Bronchial epithelial cell (primary cell): ENCODE measurements at regions not wholly inside any gene's neighbourhood (a gene's known extent, or its start where the extent isn't known, plus 50 kb on each side); places are given as distances from the start of the nearest gene placed in this dataset.

ENCODE experiments used
- DNase-seq: peaks from one replicate; pipeline ENCODE4 v3.0.0-alpha.2; 2010; ENCODE audit warnings: low read depth
- FAIRE-seq: peaks from 2 replicates; lab custom pipeline; 2011; peaks lifted over from hg19 to GRCh38; lab: Jason Lieb, UNC
- H3K27me3 ChIP-seq: 2 replicates; pipeline ENCODE4 v1.5.1; 2011; ENCODE audit warnings: low read length; ENCODE audit not compliant: control insufficient read depth, insufficient read depth
- H3K36me3 ChIP-seq: 2 replicates; pipeline ENCODE4 v1.5.1; 2011; ENCODE audit warnings: low read length; ENCODE audit not compliant: control insufficient read depth, insufficient read depth
- H3K4me3 ChIP-seq: 2 replicates; pipeline ENCODE4 v1.5.1; 2011; ENCODE audit warnings: mild to moderate bottlenecking, low read depth, low read length, control low read depth
- CTCF ChIP-seq: IDR thresholded peaks from 2 replicates; pipeline ENCODE4 v1.5.1; 2011; ENCODE audit warnings: mild to moderate bottlenecking, moderate library complexity, low read length, control low read depth, inconsistent platforms; ENCODE audit not compliant: insufficient read depth, severe bottlenecking

- FAIRE-seq, result no peak
- Histone ChIP-seq H3K27me3 (no peaks in the 10 kb centered on the region), H3K36me3 (no peaks in the 10 kb centered on the region), H3K4me3 (no peak overlapping the region)
- DNase-seq, result no peak
- no peak for TF ChIP-seq CTCF
Observed at GRCh38 chr12:124720681-124721500, 142.8 kb downstream of the SCARB1 start.

GRCh38 chr12:124720004-124720680, 143.5 kb downstream of the SCARB1 start:
- DNase-seq, result peak; percentile 78
- no peaks in the 10 kb centered on the region for H3K36me3 ChIP-seq
- FAIRE-seq, result peak; percentile 96
- TF ChIP-seq CTCF, result peak; percentile 67
- H3K4me3 ChIP-seq, result no peak overlapping the region
- H3K27me3 ChIP-seq, result no peaks in the 10 kb centered on the region

- no peak for DNase-seq
- Histone ChIP-seq H3K36me3 (no peaks in the 10 kb centered on the region), H3K4me3 (no peak overlapping the region), H3K27me3 (no peaks in the 10 kb centered on the region)
- TF ChIP-seq CTCF, result no peak
- no peak for FAIRE-seq
Observed at GRCh38 chr12:124719231-124719630, 144.4 kb downstream of the SCARB1 start.

- FAIRE-seq (no peak), DNase-seq (no peak)
- Histone ChIP-seq H3K27me3 (no peaks in the 10 kb centered on the region), H3K36me3 (no peaks in the 10 kb centered on the region), H3K4me3 (no peak overlapping the region)
- no peak for TF ChIP-seq CTCF
Observed at GRCh38 chr12:124718458-124718857, 145.2 kb downstream of the SCARB1 start.

GRCh38 chr12:124718036-124718435, 145.6 kb downstream of the SCARB1 start:
- FAIRE-seq, result no peak

More at GRCh38 chr12:124718036-124718435, 145.6 kb downstream of the SCARB1 start:
- no peak overlapping the region for H3K4me3 ChIP-seq
- DNase-seq, result no peak
- H3K36me3 ChIP-seq, result no peaks in the 10 kb centered on the region
- no peaks in the 10 kb centered on the region for H3K27me3 ChIP-seq
- no peak for TF ChIP-seq CTCF
